Tibial artery (tissue), 4 donors: ENCODE measurements at regions not wholly inside any gene's neighbourhood (a gene's known extent, or its start where the extent isn't known, plus 50 kb on each side); places are given as distances from the start of the nearest gene placed in this dataset.

Source experiments
- DNase-seq, 2 donors: peaks; one replicate each; pipeline ENCODE4 v3.0.0-alpha.2; 2019
- H3K27ac ChIP-seq, 2 donors: fragments of 200-600 bp; sonication (generic) in 1 of 2; 1 replicate in 1 of 2; 2 replicates in 1 of 2; pipeline ENCODE4 v1.5.1; 2018 to 2019; ENCODE audit warnings: mild to moderate bottlenecking in 1 of 2
- H3K27me3 ChIP-seq, 2 donors: fragments of 200-600 bp; sonication (generic) in 1 of 2; one replicate each; pipeline versions ENCODE4 v1.5.1 to v1.6.0; 2016 to 2019
- H3K36me3 ChIP-seq, 3 donors: fragments of 200-600 bp; sonication (generic) in 2 of 3; one replicate each; pipeline ENCODE4 v1.5.1; 2016 to 2019; ENCODE audit warnings: mild to moderate bottlenecking in 2 of 3
- H3K4me1 ChIP-seq, 4 donors: fragments of 200-600 bp; sonication (generic) in 2 of 4; 1 replicate in 3 of 4; 2 replicates in 1 of 4; pipeline ENCODE4 v1.5.1; 2016 to 2019
- H3K4me3 ChIP-seq, 2 donors: fragments of 200-600 bp; sonication (generic) in 1 of 2; 1 replicate in 1 of 2; 2 replicates in 1 of 2; pipeline ENCODE4 v1.5.1; 2018 to 2019; ENCODE audit warnings: mild to moderate bottlenecking in 2 of 2
- H3K9me3 ChIP-seq, 3 donors: fragments of 200-600 bp; sonication (generic) in 1 of 3; one replicate each; pipeline ENCODE4 v1.5.1; 2016 to 2019
- CTCF ChIP-seq, 2 experiments: fragments of 200-600 bp in 1 of 2; fragments of 450-650 bp in 1 of 2; IDR thresholded peaks; one replicate each; pipeline ENCODE4 v1.5.1; 2017 to 2019; ENCODE audit warnings: antibody characterized with exemption in 2 of 2, mild to moderate bottlenecking in 1 of 2, moderate library complexity in 1 of 2
- intact Hi-C: fragments of 100-400 bp; cut with DNase I; formaldehyde crosslinking; loops from one replicate; pipeline ENCODE4 v1.15.0; 2023; ENCODE audit warnings: low total_unique reads

GRCh38 chr5:13640270-13640669 lies 304.2 kb downstream of the DNAH5 start:
- Histone ChIP-seq H3K9me3 (no peaks in the 10 kb centered on the region), H3K27ac (no peak overlapping the region), H3K36me3 (no peaks in the 10 kb centered on the region), H3K4me1 (no peaks in the 10 kb centered on the region), H3K27me3 (no peaks in the 10 kb centered on the region), H3K4me3 (no peak overlapping the region)
- intact Hi-C loops: no loop called here
- TF ChIP-seq CTCF (IDR thresholded peaks at IDR 0.05): no peak
- no peak for DNase-seq

- Histone ChIP-seq H3K27me3 (no peaks in the 10 kb centered on the region), H3K4me3 (no peak overlapping the region), H3K4me1 (no peaks in the 10 kb centered on the region), H3K36me3 (no peaks in the 10 kb centered on the region), H3K9me3 (no peaks in the 10 kb centered on the region), H3K27ac (no peak overlapping the region)
- DNase-seq: no peak
- no peak for TF ChIP-seq CTCF (IDR thresholded peaks at IDR 0.05)
- intact Hi-C loops: no loop called here
Measured at GRCh38 chr5:13632676-13633075, 311.8 kb downstream of the DNAH5 start.

- no peak overlapping the region for H3K27ac ChIP-seq
- no peaks in the 10 kb centered on the region for H3K27me3 ChIP-seq
- no peak for DNase-seq
- no peaks in the 10 kb centered on the region for H3K36me3 ChIP-seq
- H3K4me3 ChIP-seq: no peak overlapping the region
- H3K9me3 ChIP-seq: no peaks in the 10 kb centered on the region
- no peaks in the 10 kb centered on the region for H3K4me1 ChIP-seq
- TF ChIP-seq CTCF (IDR thresholded peaks at IDR 0.05): no peak
- intact Hi-C loops: no loop called here
Measured at GRCh38 chr5:13629218-13629617, 315.3 kb downstream of the DNAH5 start.

GRCh38 chr5:13627673-13628454 lies 316.6 kb downstream of the DNAH5 start:
- intact Hi-C loops: no loop called here
- Histone ChIP-seq H3K4me1 (no peaks in the 10 kb centered on the region), H3K9me3 (no peaks in the 10 kb centered on the region), H3K4me3 (no peak overlapping the region), H3K27ac (no peak overlapping the region), H3K36me3 (no peaks in the 10 kb centered on the region), H3K27me3 (no peaks in the 10 kb centered on the region)
- TF ChIP-seq CTCF (IDR thresholded peaks at IDR 0.05): no peak
- no peak for DNase-seq

- DNase-seq: no peak
- Histone ChIP-seq H3K9me3 (no peaks in the 10 kb centered on the region), H3K27ac (no peak overlapping the region)
Measured at GRCh38 chr5:13625616-13626198, 318.8 kb downstream of the DNAH5 start.

More at GRCh38 chr5:13625616-13626198, 318.8 kb downstream of the DNAH5 start:
- no peak for TF ChIP-seq CTCF (IDR thresholded peaks at IDR 0.05)
- Histone ChIP-seq H3K36me3 (no peaks in the 10 kb centered on the region), H3K27me3 (no peaks in the 10 kb centered on the region), H3K4me1 (no peaks in the 10 kb centered on the region), H3K4me3 (no peak overlapping the region)
- intact Hi-C loops: no loop called here
